Testis (tissue), 2 donors: ENCODE measurements at regions not wholly inside any gene's neighbourhood (a gene's known extent, or its start where the extent isn't known, plus 50 kb on each side); places are given as distances from the start of the nearest gene placed in this dataset.

Source experiments
- POLR2A ChIP-seq: fragments of 450-650 bp; IDR thresholded peaks from one replicate; pipeline ENCODE4 v1.6.1; 2017; ENCODE audit warnings: antibody characterized with exemption, mild to moderate bottlenecking, moderate library complexity
- TF ChIP-seq, protein P1 (sequence below), 3 experiments: fragments of 450-650 bp in 2 of 3; fragments of 200-600 bp in 1 of 3; sonication (generic) in 1 of 3; IDR thresholded peaks; one replicate each; pipeline ENCODE4 v1.5.1; 2016 to 2019; ENCODE audit warnings: antibody characterized with exemption in 3 of 3, mild to moderate bottlenecking in 2 of 3, moderate library complexity in 1 of 3

DNA sequence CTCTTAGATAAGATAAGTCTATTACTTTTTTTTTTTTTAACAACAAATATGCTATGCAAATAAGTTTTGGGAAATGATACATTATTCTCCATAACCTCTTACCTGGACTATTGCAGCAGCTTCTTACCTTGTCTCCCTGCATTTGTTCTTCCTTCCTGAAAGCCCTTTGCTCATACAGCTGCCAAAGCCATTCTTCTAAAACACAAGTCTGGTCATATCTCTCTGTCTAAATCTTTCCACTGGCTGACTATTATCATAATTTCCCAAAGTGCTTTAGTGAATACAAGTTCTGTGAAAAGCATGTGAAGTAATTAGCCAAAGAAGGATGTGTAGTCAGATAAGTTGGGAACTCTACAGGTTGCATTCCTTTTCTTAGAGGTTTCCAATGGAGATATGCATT lies 115.4 kb upstream of the CNTLN start:
- no peak for TF ChIP-seq POLR2A
- TF ChIP-seq, protein P1, sequence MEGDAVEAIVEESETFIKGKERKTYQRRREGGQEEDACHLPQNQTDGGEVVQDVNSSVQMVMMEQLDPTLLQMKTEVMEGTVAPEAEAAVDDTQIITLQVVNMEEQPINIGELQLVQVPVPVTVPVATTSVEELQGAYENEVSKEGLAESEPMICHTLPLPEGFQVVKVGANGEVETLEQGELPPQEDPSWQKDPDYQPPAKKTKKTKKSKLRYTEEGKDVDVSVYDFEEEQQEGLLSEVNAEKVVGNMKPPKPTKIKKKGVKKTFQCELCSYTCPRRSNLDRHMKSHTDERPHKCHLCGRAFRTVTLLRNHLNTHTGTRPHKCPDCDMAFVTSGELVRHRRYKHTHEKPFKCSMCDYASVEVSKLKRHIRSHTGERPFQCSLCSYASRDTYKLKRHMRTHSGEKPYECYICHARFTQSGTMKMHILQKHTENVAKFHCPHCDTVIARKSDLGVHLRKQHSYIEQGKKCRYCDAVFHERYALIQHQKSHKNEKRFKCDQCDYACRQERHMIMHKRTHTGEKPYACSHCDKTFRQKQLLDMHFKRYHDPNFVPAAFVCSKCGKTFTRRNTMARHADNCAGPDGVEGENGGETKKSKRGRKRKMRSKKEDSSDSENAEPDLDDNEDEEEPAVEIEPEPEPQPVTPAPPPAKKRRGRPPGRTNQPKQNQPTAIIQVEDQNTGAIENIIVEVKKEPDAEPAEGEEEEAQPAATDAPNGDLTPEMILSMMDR (IDR thresholded peaks at IDR 0.05) = no peak
